Liver (tissue), 8 donors: ENCODE measurements at regions not wholly inside any gene's neighbourhood (a gene's known extent, or its start where the extent isn't known, plus 50 kb on each side); places are given as distances from the start of the nearest gene placed in this dataset.

Experiments used
- DNase-seq: peaks from one replicate; pipeline ENCODE4 v3.0.0-alpha.2; 2017; ENCODE audit warnings: low spot score
- H3K27ac ChIP-seq, 2 donors: one replicate each; pipeline ENCODE4 v1.7.0; 2013; ENCODE audit warnings: inconsistent platforms in 2 of 2, low read length in 2 of 2, control low read depth in 1 of 2, low read depth in 1 of 2, mild to moderate bottlenecking in 1 of 2
- H3K27me3 ChIP-seq, 4 donors: one replicate each; pipeline versions ENCODE4 v1.6.1 to v1.7.0; 2013; ENCODE audit warnings: low read length in 3 of 4, inconsistent platforms in 1 of 4, mild to moderate bottlenecking in 1 of 4, moderate library complexity in 1 of 4; ENCODE audit not compliant: control insufficient read depth in 4 of 4, insufficient read depth in 4 of 4
- H3K36me3 ChIP-seq, 4 donors: one replicate each; pipeline versions ENCODE4 v1.6.1 to v1.7.0; 2013; ENCODE audit warnings: low read length in 3 of 4, mild to moderate bottlenecking in 3 of 4, low read depth in 1 of 4, moderate library complexity in 1 of 4; ENCODE audit not compliant: control insufficient read depth in 4 of 4, insufficient read depth in 3 of 4
- H3K4me1 ChIP-seq, 4 donors: one replicate each; pipeline versions ENCODE4 v1.6.1 to v1.7.0; 2013; ENCODE audit warnings: low read length in 3 of 4, mild to moderate bottlenecking in 3 of 4, moderate library complexity in 1 of 4; ENCODE audit not compliant: control insufficient read depth in 4 of 4, insufficient read depth in 4 of 4
- H3K4me3 ChIP-seq, 3 donors: one replicate each; pipeline versions ENCODE4 v1.6.1 to v1.7.0; 2013; ENCODE audit warnings: low read length in 3 of 3, control low read depth in 1 of 3, low read depth in 1 of 3, mild to moderate bottlenecking in 1 of 3
- H3K9ac ChIP-seq, 2 donors: one replicate each; pipeline ENCODE4 v1.7.0; 2013; ENCODE audit warnings: low read length in 2 of 2, mild to moderate bottlenecking in 2 of 2, moderate library complexity in 2 of 2, control low read depth in 1 of 2, low read depth in 1 of 2
- H3K9me3 ChIP-seq, 4 donors: one replicate each; pipeline versions ENCODE4 v1.6.1 to v1.7.0; 2013; ENCODE audit warnings: low read length in 3 of 4; ENCODE audit not compliant: control insufficient read depth in 4 of 4
- ATF3 ChIP-seq: IDR thresholded peaks from 2 replicates; pipeline ENCODE4 v1.6.1; 2016; ENCODE audit warnings: antibody characterized with exemption
- CTCF ChIP-seq: fragments of 150-350 bp; IDR thresholded peaks from 2 replicates; pipeline ENCODE4 v1.5.1; 2017; ENCODE audit warnings: improper control_type of control experiment, low read depth, low read length; ENCODE audit not compliant: missing input control
- EGR1 ChIP-seq, 2 donors: IDR thresholded peaks; 2 replicates each; pipeline ENCODE4 v1.6.1; 2016 to 2018; ENCODE audit warnings: antibody characterized with exemption in 2 of 2, low read depth in 2 of 2
- FOXA1 ChIP-seq: IDR thresholded peaks from 2 replicates; pipeline ENCODE4 v1.6.1; 2016; ENCODE audit warnings: antibody characterized with exemption
- FOXA2 ChIP-seq: IDR thresholded peaks from 2 replicates; pipeline ENCODE4 v1.6.1; 2016; ENCODE audit warnings: antibody characterized with exemption
- GABPA ChIP-seq, 2 donors: IDR thresholded peaks in 1 of 2; conservative IDR thresholded peaks in 1 of 2; 2 replicates each; pipeline ENCODE4 v1.6.1; 2016; ENCODE audit warnings: antibody characterized with exemption in 2 of 2, mild to moderate bottlenecking in 1 of 2, moderate library complexity in 1 of 2
- JUND ChIP-seq, 2 donors: IDR thresholded peaks; 2 replicates each; pipeline ENCODE4 v1.6.1; 2016; ENCODE audit warnings: antibody characterized with exemption in 2 of 2
- MAX ChIP-seq: IDR thresholded peaks from 2 replicates; pipeline ENCODE4 v1.6.1; 2016; ENCODE audit warnings: antibody characterized with exemption
- NR2F2 ChIP-seq: IDR thresholded peaks from 2 replicates; pipeline ENCODE4 v1.6.1; 2016; ENCODE audit warnings: antibody characterized with exemption
- RAD21 ChIP-seq, 2 donors: IDR thresholded peaks; 2 replicates each; pipeline ENCODE4 v1.6.1; 2016; ENCODE audit warnings: antibody characterized with exemption in 2 of 2, mild to moderate bottlenecking in 2 of 2
- REST ChIP-seq: IDR thresholded peaks from 2 replicates; pipeline ENCODE4 v1.6.1; 2016; ENCODE audit warnings: antibody characterized with exemption, mild to moderate bottlenecking
- RXRA ChIP-seq, 2 donors: IDR thresholded peaks; 2 replicates each; pipeline ENCODE4 v1.6.1; 2017 to 2018; ENCODE audit warnings: antibody characterized with exemption in 2 of 2, mild to moderate bottlenecking in 1 of 2
- SP1 ChIP-seq: IDR thresholded peaks from 2 replicates; pipeline ENCODE4 v1.6.1; 2018; ENCODE audit warnings: antibody characterized with exemption, mild to moderate bottlenecking
- TAF1 ChIP-seq: conservative IDR thresholded peaks from 2 replicates; pipeline ENCODE4 v1.6.1; 2016; ENCODE audit warnings: antibody characterized with exemption, mild to moderate bottlenecking
- YY1 ChIP-seq: IDR thresholded peaks from 2 replicates; pipeline ENCODE4 v1.6.1; 2016; ENCODE audit warnings: antibody characterized with exemption, mild to moderate bottlenecking
- ZBTB33 ChIP-seq: IDR thresholded peaks from 2 replicates; pipeline ENCODE4 v1.6.1; 2016; ENCODE audit warnings: antibody characterized with exemption
- WGBS: extraction: QIAGEN DNeasy Blood & Tissue Kit; methylation state at CpG from one replicate; pipeline ENCODE4 v1.1.7; 2013; 5-methylcytosine and 5-hydroxymethylcytosine counted together
- donor health status: healthy.
- donor health status: healthy.
- donor health status: healthy.
- donor health status: healthy.
- donor health status: healthy.

- Histone ChIP-seq H3K9me3 (no peaks in the 10 kb centered on the region), H3K4me3 (no peak overlapping the region), H3K27ac (no peak overlapping the region), H3K27me3 (no peaks in the 10 kb centered on the region), H3K36me3 (no peaks in the 10 kb centered on the region), H3K9ac (no peak overlapping the region), H3K4me1 (no peaks in the 10 kb centered on the region)
- no peak for DNase-seq
- 79% methylated on average over 3 of the region's 3 CpGs for WGBS
- TF ChIP-seq YY1, result no peak
- no peak for TF ChIP-seq GABPA (IDR thresholded peaks at IDR 0.05 in 1 of 2, conservative IDR thresholded peaks at IDR 0.05 in 1 of 2)
- no peak for TF ChIP-seq FOXA1
- no peak for TF ChIP-seq SP1
- TF ChIP-seq REST, result no peak
- no peak for TF ChIP-seq RXRA (IDR thresholded peaks at IDR 0.05)
- TF ChIP-seq RAD21 (IDR thresholded peaks at IDR 0.05), result no peak
- no peak for TF ChIP-seq ATF3
- TF ChIP-seq CTCF, result no peak
- TF ChIP-seq NR2F2, result no peak
- TF ChIP-seq ZBTB33, result no peak
- TF ChIP-seq EGR1 (IDR thresholded peaks at IDR 0.05; ENCODE audit: low read depth in 2 of 2), result no peak
- TF ChIP-seq MAX, result no peak
- no peak for TF ChIP-seq FOXA2
- no peak for TF ChIP-seq JUND (IDR thresholded peaks at IDR 0.05)
- no peak for TF ChIP-seq TAF1
Observed at GRCh38 chr12:42010715-42011114, 134.0 kb downstream of the GXYLT1 start.

- no peaks in the 10 kb centered on the region for H3K27me3 ChIP-seq
- H3K4me1 ChIP-seq, result no peaks in the 10 kb centered on the region
- no peak overlapping the region for H3K27ac ChIP-seq
- no peak for DNase-seq
- 92% methylated on average over 1 of the region's 1 CpG for WGBS
- no peak overlapping the region for H3K9ac ChIP-seq
- no peaks in the 10 kb centered on the region for H3K9me3 ChIP-seq
- H3K36me3 ChIP-seq, result no peaks in the 10 kb centered on the region
- TF ChIP-seq JUND (IDR thresholded peaks at IDR 0.05), result no peak
- no peak for TF ChIP-seq CTCF
- no peak for TF ChIP-seq NR2F2
- no peak for TF ChIP-seq RXRA (IDR thresholded peaks at IDR 0.05)
- TF ChIP-seq MAX, result no peak
- no peak for TF ChIP-seq ATF3
- no peak for TF ChIP-seq FOXA1
- H3K4me3 ChIP-seq, result no peak overlapping the region
Observed at GRCh38 chr12:42010257-42010656, 134.4 kb downstream of the GXYLT1 start.
